G401 (cell line): ENCODE measurements at regions not wholly inside any gene's neighbourhood (a gene's known extent, or its start where the extent isn't known, plus 50 kb on each side); places are given as distances from the start of the nearest gene placed in this dataset.
"Not testable (repeated sequence)": the region's sequence is repeated elsewhere in the genome, so short reads cannot be mapped to it uniquely, and the experiment has no call there.

ENCODE experiments used
- DNase-seq: peaks from one replicate; pipeline ENCODE4 v3.0.0-alpha.2; 2015; ENCODE audit warnings: low spot score
- in situ Hi-C: cut with HindIII; loops from 2 replicates; pipeline ENCODE4 v1.10.0; 2016; ENCODE audit warnings: low sequenced_read_pairs, mixed read lengths

DNA sequence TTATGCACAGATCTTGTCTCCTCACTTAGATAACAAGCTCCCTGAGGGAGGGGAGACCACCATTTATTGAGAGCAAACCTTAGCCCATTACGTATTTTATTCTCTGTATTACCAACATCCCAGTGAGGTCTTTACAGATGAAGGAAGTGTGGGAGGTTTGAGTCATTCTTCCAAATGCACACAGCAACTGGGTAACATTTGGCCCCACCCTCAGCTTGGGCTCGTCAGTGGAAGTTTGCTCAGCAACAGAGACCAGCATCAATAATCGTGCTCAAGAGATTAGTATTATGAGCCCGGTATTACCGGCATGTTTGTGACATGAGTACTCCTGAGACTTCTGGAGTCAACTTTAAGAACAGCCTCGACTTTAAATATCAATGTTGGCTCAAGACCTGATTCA is 168.6 kb downstream of the ETAA1 start:
- in situ Hi-C loops = no loop called here
- no peak for DNase-seq

DNA sequence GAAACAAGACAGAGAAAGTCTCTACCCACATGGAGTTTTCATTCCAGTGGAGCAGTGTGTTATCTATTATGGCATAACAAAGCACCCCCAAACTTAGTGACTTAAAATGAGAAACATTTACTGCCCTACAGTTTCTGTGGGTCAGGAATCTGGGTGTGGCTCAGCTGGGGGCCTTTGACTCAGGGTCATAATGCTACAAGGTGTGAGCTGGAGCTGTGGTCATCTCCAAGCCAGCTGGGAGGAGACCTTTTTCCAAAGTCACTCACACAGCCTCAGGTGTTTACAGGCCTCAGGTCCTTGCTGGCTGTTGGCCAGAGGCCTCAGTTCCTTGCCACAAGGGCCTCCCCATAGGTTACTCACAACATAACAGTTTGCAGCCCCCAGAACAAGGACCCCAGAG is 169.2 kb downstream of the ETAA1 start:
- no peak for DNase-seq
- in situ Hi-C loops = no loop called here

DNA sequence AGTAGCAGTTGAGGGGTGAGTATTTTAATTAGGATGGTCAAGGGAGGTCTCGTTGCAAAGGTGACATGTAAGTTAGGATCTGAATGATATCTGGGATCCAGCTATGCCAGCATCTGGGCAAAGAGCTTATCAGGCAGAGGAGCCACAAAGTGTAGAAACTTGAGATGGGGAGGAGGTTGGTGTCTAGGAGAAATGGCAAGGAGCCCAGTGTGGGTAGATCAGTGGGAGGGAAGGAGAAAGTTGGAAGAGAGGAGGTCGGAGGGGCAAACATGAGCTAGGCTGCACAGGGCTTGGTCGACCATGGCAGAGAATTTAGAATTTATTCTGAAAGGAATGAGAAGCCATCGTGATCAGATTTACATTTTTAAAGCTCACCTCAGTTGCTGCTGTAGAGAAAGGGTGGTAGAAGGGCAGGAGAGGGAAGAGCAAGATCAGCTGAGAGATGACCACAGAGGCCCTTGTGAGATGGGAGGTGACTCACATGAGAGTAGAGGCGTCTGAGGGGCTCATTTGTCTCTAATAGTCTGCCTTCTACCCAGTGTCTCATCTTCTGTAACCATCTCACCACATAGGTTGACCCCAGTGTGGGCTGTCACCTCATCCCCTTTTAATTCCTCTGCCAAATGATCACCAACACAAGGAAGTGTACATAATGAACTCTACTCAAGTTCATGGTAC is 170.0 kb downstream of the ETAA1 start:
- DNase-seq = no peak
- in situ Hi-C loops = no loop called here

DNA sequence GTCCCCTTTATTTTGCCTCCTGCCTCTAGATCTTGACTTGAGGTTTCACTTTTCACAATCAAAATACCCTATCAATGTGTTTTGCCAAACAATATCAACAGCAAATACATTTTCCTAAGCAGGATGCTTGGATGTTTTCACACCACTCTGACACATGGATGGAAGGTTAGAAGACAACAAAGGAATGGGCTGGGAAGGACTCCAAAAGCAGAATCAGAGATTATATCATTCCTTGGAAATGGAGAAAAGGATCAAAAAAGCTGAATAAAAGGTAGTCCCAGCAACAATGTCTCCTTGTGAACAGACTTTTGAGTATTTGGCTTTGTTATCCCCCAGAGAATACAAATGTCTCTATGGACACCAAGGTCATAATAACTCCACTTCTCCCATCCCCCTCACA is 170.8 kb downstream of the ETAA1 start:
- no peak for DNase-seq
- in situ Hi-C loops = no loop called here

DNA sequence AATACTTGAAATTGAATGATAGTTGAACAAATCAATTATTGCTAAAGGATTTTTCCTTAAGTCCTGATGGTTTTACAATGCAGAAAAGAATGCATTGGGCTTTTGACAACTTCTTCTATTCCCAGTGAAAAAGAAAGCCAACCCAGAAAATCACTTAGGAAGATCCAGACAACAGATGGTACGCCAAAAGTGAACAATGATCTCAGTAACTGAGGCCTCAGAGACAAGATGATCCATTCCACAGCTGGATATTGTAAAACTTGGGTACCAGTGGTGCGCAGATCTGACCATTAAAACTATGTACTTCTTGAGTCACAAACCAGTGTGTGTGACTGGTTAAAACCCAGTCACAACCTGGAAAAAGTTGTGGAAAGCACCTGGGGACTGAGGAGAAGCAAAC is 173.5 kb downstream of the ETAA1 start:
- no peak for DNase-seq
- in situ Hi-C loops = no loop called here

DNA sequence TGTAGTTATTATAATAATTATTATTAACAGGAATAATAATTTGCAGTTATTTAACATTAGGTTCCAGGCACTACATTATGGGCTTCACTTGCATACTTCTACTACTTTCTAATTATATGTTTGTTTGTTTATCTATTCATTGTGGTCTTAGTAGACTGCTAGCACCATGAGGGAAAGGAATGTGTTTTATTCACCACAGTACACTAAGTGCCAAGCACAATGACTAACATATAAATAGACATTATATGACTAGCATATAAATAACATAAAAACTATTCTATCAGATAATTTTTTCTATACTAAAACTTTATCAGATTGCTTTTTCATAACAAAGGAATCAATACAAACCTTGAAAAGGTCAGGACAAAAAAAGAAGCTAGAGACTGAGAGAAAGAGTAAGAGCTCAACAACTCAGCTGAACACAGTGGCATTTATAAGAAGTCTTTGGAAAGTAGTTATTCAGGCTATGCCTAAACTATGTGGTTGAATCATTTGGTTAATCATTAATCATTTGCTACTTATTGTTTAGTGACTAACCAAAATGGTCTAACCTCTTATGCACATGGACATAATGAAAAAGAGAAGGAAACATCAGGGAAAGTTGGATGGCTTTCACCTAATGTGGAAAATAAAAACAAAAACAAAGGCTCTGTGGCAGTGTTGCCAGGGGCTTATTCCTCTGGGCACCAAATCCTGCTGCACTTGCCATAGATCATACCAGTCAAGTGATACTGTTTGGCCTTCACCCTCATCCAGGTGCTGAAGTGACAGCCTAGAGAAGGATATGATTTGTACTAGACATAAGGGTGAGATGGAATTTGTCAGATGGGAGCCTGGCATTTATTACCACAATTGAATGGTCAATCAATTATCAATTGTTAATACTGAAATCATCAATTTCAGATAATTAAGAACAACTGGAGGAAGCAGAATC is 174.9 kb downstream of the ETAA1 start:
- in situ Hi-C loops = no loop called here
- no peak for DNase-seq

DNA sequence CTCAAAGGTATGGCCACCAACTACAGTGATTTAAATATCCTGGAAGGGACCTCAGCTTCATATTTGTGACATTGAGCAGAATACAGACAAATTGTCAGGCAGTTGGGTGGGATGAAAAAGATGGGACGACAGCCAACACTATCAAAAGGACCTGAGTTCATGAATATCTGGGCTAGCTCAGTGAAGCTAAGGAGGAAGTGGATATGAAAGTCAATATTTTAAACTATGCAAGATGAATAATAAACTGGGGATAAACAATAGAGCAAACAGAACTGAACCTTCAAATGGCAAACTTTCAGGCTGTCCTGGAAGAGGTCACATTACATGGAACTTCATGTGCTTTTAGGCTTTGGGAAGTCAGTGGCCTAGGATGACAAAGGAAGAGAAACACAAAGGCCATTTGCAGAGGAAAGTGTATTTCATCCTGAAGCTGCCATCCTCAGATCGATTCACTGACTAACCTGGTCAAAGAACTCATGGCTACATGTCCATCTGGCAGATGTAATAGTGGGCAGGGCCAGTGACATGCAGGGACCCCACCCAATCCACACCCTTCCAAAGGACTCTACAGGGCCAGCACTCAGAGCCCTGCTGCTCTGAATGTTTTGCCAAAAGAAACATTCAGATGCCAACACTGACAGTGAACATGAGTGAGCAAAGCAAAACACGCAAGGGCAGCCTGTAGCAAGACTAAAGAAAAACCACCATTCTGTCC is 175.7 kb downstream of the ETAA1 start:
- no peak for DNase-seq
- in situ Hi-C loops = no loop called here

DNA sequence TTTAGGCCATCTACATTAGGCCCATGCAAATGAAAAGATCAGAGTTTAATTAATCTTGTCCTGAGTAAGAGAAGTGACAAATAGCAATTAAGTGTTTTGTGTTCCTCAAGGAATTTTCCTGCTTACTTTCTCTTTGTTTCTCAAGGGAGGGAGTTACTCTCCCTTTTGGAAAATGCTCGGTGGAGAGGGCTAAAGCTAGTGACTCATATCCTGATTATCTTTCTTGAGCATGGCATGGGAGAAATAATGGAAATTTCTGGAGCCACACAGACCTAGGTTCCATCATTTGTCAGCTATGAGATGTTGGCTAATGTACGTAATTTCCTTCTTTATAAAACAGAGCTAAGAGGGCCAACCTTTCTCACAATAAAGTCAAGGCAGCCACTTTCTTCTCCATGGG is 177.1 kb downstream of the ETAA1 start:
- in situ Hi-C loops = no loop called here
- DNase-seq = no peak

DNA sequence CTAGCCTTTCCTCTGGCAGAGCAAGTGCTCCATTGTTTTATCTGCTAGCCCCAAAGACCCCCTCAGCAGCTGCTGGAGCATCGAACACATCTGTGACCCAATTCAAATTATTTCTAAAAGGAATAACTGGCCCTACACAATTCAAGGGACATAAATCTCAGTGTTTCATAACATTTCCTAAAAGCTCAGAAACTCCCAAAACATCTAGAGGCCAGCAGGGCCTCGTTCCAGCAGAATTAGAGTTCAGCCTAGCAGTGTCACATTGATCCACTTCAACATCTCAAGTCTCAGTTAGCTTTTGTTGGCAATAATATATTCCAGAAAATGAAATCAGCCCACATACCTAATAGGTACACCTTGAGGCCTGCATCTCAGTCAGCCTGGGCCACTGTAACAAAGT is 179.1 kb downstream of the ETAA1 start:
- DNase-seq = no peak
- in situ Hi-C loops = no loop called here

DNA sequence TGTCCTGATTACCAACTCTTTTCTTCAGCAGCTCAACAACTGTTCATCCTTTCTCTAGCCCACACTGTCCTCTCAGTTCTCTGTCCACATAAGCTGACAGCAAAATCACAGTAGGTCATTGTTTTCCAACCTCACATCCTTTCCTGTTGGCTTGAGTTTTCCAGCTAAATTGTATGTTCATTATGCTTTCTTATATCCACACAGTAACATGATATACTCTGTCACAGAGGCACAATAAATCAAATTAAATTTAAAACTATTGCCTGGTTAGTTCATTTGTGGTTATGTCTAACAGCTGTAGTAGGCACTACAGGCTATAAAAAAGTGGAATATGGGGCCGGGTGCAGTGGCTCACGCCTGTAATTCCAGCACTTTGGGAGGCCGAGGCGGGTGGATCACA is 179.9 kb downstream of the ETAA1 start:
- DNase-seq = no peak
- in situ Hi-C loops = no loop called here

DNA sequence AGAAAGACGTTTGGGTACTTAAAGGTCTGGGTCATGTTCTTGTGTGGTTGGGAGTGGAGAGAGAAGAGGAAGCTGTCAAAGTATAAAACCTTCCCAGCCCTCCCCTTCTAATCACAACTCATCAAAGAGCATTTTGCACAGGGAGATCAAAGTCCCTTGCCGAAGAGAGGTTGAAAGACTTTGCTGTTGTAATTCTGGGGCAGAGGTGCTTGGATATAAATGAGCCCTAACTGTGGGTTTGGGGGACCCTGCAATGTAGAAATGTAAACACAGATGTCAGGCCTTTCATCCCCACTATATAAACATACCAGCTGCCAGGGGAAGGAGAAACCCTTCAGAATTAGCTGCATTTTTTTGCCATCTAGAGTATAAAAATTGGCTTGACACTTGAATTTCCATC is 182.1 kb downstream of the ETAA1 start:
- in situ Hi-C loops = no loop called here
- no peak for DNase-seq

DNA sequence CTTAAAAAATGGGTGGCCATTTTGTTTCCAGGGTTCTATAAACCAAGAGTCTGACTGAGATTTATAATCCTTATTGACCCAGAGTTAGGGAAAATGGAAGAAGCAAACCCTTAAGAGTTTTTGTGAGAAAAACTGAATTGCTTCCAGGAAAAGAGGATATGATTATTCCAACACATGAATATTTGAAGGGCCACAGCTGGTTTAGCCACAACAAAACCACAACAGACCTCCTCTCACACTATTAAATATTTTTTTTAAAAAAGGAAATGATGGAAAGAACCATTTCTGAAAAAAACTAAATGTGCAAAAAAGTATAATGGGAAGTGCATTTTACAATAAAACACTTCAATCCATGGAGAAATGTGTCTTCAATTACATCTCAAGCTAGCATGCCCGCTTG is 182.7 kb downstream of the ETAA1 start:
- in situ Hi-C loops = no loop called here

DNA sequence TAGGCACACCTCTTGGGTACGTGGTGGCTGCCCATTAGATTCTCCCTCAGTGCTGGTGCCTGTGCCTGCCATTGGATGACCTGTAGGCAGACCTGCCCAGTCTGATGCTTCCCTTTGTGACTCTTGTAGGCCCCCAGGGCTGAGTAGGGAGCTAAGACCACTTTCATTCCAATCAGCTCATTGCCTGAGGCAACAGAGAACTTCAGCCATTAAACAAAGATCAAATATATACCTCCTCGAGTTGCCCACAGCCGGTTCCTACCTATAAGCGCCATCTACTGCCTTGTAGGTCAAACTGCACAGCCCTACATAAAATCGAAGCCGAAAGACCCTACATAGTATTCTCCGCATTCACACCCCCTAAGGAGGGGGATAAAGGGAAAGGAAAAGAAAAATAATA is 184.6 kb downstream of the ETAA1 start:
- no peak for DNase-seq
- in situ Hi-C loops = no loop called here

More for the DNA sequence above, 182.7 kb downstream of the ETAA1 start:
- DNase-seq = no peak

DNA sequence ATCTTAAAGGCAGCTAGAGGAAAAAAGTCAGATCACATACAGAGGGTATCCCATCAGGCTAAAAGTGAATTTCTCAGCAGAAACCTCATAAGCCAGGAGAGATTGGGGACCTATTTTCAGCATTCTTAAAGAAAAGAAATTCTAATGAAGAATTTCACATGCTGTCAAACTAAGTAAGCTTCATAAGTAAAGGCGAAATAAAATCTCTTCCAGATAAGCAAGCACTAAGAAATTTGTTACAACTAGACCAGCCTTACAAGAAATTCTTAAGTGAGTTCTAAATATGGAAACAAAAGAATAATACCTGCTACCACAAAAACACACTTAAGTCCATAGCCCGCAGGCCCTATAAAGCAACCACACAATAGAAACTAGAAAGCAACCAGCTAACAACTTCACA is 186.1 kb downstream of the ETAA1 start:
- in situ Hi-C loops = no loop called here
- DNase-seq = no peak

DNA sequence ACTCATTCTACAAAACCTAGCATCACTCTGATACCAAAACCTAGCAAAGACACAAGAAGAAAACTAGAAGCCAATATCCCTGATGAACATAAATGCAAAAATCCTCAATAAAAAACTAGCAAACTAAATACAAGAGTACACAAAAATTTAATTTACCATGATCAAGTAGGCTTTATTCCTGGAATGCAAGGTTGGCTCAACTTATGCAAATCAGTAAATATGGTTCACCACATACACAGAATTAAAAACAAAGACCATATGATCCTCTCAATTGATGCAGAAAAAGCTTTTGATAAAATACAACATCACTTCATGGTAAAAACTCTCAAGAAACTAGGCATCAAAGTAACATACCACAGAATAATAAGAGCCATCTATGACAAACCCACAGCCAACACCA is 188.3 kb downstream of the ETAA1 start:
- DNase-seq = no peak
- in situ Hi-C loops = no loop called here

DNA sequence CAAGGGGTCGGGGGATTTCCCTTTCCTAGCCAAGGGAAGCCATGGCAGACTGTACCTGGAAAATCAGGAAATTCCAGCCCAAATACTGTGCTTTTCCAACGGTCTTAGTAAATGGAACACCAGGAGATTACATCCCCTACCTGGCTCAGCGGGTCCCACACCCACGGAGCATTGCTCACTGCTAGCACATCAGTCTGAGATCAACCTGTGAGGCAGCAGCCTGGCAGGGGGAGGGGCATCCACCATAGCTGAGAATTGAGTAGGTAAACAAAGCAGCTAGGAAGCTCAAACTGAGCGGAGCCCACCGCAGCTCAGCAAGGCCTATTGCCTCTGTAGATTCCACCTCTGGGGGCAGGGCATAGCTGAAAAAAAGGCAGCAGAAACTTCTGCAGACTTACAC is 192.0 kb downstream of the ETAA1 start:
- DNase-seq, in situ Hi-C loops: not testable (repeated sequence)

DNA sequence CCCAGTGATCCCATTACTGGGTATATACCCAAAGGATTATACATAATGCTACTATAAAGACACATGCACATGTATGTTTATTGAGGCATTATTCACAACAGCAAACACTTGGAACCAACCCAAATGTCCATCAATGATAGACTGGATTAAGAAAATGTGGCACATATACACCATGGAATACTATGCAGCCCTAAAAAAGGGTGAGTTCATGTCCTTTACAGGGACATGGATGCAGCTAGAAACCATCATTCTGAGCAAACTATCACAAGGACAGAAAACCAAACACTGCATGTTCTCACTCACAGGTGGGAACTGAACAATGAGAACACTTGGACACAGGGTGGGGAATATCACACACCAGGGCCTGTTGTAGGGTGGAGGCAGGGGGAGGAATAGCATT is 197.4 kb downstream of the ETAA1 start:
- DNase-seq, in situ Hi-C loops: not testable (repeated sequence)

DNA sequence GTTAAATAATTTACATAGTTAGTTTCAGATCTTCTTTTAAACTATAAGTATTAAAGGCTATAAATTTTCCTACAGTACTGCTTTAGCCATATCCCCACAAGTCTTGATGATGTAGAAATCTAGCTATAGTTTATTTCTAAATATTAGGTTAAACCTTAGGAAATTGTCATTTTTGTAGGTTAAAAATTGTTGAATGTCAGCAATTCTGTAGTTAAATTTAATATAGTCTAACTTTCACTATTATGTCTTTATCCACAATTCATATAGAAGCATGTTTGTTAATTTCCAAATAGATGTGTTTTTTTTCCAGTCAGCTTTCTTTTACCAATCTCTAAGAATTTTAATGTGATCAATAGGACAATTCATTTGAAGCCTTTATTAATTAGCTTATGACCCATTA is 199.7 kb downstream of the ETAA1 start:
- in situ Hi-C loops = no loop called here
- no peak for DNase-seq

DNA sequence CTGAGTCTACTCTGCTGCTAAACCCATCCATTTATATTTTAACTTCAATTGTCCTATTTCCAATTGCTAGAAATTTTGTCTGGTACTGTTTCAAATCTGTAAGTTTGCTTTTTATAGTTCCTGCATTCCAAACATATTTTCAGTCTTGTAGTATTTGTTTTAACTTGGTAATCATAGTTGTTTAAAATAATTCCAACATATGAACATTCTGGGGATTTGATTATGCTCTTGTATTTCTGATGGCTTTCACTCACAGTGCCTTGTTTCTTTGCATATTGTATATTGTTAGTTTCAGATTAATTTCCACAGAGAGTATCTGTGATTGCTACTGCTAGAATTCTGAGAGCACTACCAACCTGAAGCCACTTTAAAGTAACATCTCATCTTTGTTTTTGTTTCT is 202.4 kb downstream of the ETAA1 start:
- no peak for DNase-seq
- in situ Hi-C loops = no loop called here

DNA sequence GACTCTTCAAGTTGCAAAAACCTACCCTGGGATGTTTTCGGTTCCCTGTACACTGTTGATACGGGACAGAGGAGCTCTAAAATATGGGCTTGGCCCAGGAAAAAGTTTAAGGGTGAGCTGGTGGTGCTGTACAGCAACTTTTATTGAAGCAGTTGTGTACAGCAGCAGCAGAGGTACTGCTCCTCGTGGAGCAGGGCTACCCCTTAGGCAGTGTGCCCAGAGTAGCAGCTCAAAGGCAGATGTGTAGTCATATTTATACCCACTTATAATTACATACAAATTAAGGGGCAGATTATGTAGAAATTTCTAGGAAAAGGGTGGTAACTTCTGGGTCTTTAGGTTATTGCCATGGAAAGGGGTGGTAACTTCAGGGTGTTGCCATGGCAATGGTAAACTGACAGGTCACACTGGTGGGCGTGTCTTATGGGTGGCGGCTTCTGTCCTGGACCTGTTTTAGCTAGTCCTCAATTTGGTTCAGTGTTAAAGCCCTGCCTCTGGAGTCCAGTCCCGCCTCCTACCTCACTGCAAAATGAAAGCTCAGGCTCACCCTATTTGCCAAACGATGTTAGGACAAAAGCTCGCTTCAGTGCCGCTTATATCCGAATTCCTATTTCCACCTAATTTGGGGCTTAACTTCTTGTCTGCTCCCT is 203.2 kb downstream of the ETAA1 start:
- DNase-seq = no peak
- in situ Hi-C loops = no loop called here
